ENCODE measurements at regions not wholly inside any gene's neighbourhood (a gene's known extent, or its start where the extent isn't known, plus 50 kb on each side); places are given as distances from the start of the nearest gene placed in this dataset.
"Not testable (repeated sequence)": the region's sequence is repeated elsewhere in the genome, so short reads cannot be mapped to it uniquely, and the experiment has no call there.

DNA sequence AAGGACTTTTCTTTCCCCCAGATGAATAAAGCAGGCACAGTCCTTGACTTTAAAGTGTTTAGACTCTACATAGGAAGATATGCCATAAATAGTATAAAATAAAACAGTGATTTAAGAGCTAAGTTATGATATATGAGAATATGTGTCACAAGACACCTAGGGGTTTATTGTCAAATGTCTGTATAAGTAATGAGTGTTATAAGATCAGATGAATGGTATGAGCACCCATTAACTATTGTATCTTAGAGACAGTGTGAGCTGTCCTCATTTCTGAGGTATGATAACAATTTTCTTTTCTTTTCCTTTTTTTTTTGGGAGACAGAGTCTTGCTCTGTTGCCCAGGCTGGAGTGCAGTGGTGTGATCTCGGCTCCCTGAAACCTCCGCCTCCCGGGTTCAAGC lies 365.3 kb downstream of the RND3 start:
- TF ChIP-seq, protein P1, sequence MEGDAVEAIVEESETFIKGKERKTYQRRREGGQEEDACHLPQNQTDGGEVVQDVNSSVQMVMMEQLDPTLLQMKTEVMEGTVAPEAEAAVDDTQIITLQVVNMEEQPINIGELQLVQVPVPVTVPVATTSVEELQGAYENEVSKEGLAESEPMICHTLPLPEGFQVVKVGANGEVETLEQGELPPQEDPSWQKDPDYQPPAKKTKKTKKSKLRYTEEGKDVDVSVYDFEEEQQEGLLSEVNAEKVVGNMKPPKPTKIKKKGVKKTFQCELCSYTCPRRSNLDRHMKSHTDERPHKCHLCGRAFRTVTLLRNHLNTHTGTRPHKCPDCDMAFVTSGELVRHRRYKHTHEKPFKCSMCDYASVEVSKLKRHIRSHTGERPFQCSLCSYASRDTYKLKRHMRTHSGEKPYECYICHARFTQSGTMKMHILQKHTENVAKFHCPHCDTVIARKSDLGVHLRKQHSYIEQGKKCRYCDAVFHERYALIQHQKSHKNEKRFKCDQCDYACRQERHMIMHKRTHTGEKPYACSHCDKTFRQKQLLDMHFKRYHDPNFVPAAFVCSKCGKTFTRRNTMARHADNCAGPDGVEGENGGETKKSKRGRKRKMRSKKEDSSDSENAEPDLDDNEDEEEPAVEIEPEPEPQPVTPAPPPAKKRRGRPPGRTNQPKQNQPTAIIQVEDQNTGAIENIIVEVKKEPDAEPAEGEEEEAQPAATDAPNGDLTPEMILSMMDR (IDR thresholded peaks at IDR 0.05; ENCODE audit: low read depth, low read length, missing control alignments) = no peak
- no peak overlapping the region for H3K4me3 ChIP-seq (ENCODE audit: low read depth, low read length)
- no peak for DNase-seq (ENCODE audit: low read depth)
- in situ Hi-C loops (cut with HindIII; ENCODE audit: low sequenced_read_pairs) = no loop called here

DNA sequence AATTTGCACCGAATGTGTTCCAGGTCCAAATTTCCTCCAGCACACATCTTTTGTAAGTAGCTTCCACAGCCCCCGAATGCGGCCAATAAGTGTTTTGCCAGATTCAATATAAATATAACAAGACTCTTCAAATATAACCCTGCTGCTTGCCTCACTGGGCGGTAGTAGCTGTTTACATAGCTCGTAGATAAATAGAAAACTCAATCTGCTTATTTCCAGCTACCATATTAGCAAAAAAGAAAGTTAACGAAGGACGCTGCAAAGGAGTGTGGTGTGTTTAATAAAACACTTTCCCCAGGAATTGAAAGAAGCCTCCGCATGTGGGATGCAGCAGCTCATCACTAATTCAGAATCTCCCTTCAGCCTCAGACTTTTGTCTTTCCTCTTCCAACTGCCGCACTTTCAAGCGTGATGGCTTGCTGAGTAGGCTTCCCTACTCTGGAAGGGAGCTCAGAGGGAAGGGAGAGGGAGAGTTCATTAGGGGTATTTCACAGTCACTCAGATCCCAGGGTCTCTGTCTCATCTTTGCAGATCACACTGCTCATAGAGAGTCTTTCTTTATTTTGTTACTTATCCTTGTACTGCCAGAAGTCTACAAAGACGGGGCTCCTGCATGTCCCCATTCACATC lies 367.0 kb downstream of the RND3 start:
- no peak for DNase-seq (ENCODE audit: low read depth)
- H3K4me3 ChIP-seq (ENCODE audit: low read depth, low read length) = no peak overlapping the region
- in situ Hi-C loops (cut with HindIII; ENCODE audit: low sequenced_read_pairs) = no loop called here
- TF ChIP-seq, protein P1 (IDR thresholded peaks at IDR 0.05; ENCODE audit: low read depth, low read length, missing control alignments) = no peak

DNA sequence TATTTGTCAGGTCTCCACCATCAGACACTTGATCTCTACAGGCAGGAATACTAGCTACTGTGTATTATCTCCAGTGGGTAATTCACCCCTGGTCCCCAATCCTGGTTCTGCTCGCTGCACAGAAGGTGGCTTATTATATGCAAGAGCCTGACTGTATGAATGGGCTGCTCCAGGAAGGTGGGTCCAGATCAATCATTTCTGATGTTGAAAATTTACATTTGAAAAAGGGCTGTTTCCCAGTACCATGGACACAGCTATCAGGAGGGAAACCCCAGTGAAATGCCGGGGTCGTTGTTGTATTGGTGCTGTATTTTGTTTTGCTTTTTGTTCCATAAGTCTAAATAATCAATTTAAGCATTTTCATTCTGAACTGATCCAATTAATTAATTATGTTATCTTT lies 367.6 kb downstream of the RND3 start:
- in situ Hi-C loops (cut with HindIII; ENCODE audit: low sequenced_read_pairs) = no loop called here
- TF ChIP-seq, protein P1 (IDR thresholded peaks at IDR 0.05; ENCODE audit: low read depth, low read length, missing control alignments) = no peak
- no peak overlapping the region for H3K4me3 ChIP-seq (ENCODE audit: low read depth, low read length)
- DNase-seq (ENCODE audit: low read depth) = no peak

DNA sequence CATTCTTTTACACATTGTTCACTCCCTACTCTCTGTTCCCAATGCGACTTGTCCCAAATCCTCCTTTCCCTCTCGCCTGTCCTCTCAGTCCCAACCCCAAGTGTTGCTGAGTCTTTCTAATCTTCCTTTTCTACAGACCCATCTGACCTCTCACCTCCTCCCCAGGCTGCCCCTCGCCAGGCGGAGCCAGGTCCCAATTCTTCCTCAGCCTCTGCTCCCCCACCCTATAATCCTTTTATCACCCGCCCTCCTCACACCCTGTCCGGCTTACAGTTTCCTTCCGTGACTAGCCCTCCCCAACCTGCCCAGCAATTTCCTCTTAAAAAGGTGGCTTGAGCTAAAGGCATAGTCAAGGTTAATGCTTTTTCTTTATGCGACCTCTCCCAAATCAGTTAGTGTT lies 373.4 kb downstream of the RND3 start:
- in situ Hi-C loops (cut with HindIII; ENCODE audit: low sequenced_read_pairs); H3K4me3 ChIP-seq (ENCODE audit: low read depth, low read length); DNase-seq (ENCODE audit: low read depth): not testable (repeated sequence)

DNA sequence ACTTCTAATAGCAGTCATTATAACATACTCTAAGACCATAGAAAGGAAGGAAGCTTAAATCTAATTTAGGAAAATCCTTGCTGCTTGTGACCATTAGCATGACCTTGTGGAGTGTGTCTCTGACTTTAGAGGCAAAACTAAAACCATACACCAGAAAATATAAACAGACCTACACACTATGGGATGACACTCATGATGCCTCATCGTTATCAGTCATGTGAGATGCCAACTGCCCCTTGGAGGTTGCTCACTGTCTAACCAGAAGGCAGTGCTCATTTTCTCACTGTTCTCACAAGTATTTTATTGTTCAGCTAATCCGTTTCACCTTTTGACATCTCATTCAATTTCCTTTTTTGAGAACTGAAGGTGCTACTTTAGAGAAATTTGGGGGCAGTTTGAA lies 376.9 kb downstream of the RND3 start:
- DNase-seq (ENCODE audit: low read depth) = no peak
- TF ChIP-seq, protein P1 (IDR thresholded peaks at IDR 0.05; ENCODE audit: low read depth, low read length, missing control alignments) = no peak
- in situ Hi-C loops (cut with HindIII; ENCODE audit: low sequenced_read_pairs) = no loop called here
- no peak overlapping the region for H3K4me3 ChIP-seq (ENCODE audit: low read depth, low read length)

DNA sequence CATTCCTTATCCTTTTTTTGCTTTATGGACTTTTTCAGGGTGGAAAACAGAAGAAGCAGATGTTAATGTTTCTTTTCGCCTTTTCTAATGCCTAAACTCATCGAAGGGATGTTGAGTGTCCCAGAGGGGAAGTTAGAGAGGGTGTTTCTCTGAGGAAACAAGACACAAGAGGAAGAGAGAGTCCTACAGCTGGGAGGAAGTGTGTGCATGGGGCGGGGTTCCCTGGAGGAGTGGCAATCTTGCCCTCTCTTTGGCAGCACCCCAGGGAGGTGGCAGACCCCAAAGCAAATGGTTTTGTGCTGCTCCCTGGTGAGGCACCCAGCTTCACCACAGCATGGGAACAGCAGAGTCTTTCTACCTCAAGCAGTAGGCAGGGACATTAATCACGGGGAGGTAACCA lies 377.6 kb downstream of the RND3 start:
- TF ChIP-seq, protein P1 (IDR thresholded peaks at IDR 0.05; ENCODE audit: low read depth, low read length, missing control alignments) = no peak
- in situ Hi-C loops (cut with HindIII; ENCODE audit: low sequenced_read_pairs) = no loop called here
- H3K4me3 ChIP-seq (ENCODE audit: low read depth, low read length) = no peak overlapping the region
- DNase-seq (ENCODE audit: low read depth) = no peak

DNA sequence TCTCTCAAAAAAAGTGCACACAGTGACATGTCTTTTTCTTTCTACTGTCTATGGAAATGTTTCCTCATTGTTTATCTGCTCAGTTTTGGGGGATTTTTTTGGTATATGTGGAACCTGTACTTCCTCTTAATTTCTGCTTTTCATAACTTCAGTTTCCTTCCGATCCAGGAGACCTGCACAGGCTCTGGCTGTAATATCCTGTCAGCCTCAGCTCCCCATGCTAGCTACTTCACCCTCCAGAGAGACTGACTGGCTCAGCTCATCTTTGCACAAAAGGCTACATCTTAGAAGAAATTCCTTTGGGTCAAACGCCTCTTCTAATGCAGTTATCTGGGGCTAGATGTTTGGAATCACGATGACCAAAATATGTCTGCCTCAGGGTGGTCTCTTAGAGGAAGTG lies 378.4 kb downstream of the RND3 start:
- in situ Hi-C loops (cut with HindIII; ENCODE audit: low sequenced_read_pairs) = no loop called here
- no peak for DNase-seq (ENCODE audit: low read depth)
- no peak overlapping the region for H3K4me3 ChIP-seq (ENCODE audit: low read depth, low read length)
- TF ChIP-seq, protein P1 (IDR thresholded peaks at IDR 0.05; ENCODE audit: low read depth, low read length, missing control alignments) = no peak

All from astrocyte of the cerebellum (primary cell).